IPS-15b (cell line): ENCODE measurements at regions not wholly inside any gene's neighbourhood (a gene's known extent, or its start where the extent isn't known, plus 50 kb on each side); places are given as distances from the start of the nearest gene placed in this dataset.

Experiments used
- H3K27me3 ChIP-seq: one replicate; pipeline ENCODE4 v1.6.1; 2013; ENCODE audit warnings: low read length; ENCODE audit not compliant: control insufficient read depth, insufficient read depth
- H3K36me3 ChIP-seq: one replicate; pipeline ENCODE4 v1.6.1; 2013; ENCODE audit warnings: low read length; ENCODE audit not compliant: control insufficient read depth, insufficient read depth
- H3K4me1 ChIP-seq: one replicate; pipeline ENCODE4 v1.6.1; 2013; ENCODE audit warnings: mild to moderate bottlenecking, low read length; ENCODE audit not compliant: control insufficient read depth, insufficient read depth
- H3K4me3 ChIP-seq: one replicate; pipeline ENCODE4 v1.5.1; 2013; ENCODE audit warnings: low read depth, low read length
- H3K9ac ChIP-seq: one replicate; pipeline ENCODE4 v1.6.1; 2013; ENCODE audit warnings: low read depth, mild to moderate bottlenecking, low read length
- H3K9me3 ChIP-seq: one replicate; pipeline ENCODE4 v1.6.1; 2013; ENCODE audit warnings: mild to moderate bottlenecking, low read length; ENCODE audit not compliant: control insufficient read depth, insufficient read depth

GRCh38 chr14:36083317-36083716 lies 93.2 kb downstream of the PTCSC3 start:
- H3K9me3 ChIP-seq, result no peaks in the 10 kb centered on the region
- H3K4me1 ChIP-seq, result no peaks in the 10 kb centered on the region
- H3K36me3 ChIP-seq, result no peaks in the 10 kb centered on the region
- no peak overlapping the region for H3K9ac ChIP-seq
- H3K27me3 ChIP-seq, result no peaks in the 10 kb centered on the region
- no peak overlapping the region for H3K4me3 ChIP-seq

- no peaks in the 10 kb centered on the region for H3K9me3 ChIP-seq
- no peaks in the 10 kb centered on the region for H3K4me1 ChIP-seq
- no peak overlapping the region for H3K9ac ChIP-seq
- no peaks in the 10 kb centered on the region for H3K27me3 ChIP-seq
- H3K4me3 ChIP-seq, result no peak overlapping the region
- no peaks in the 10 kb centered on the region for H3K36me3 ChIP-seq
Observed at GRCh38 chr14:36078080-36078479, 98.4 kb downstream of the PTCSC3 start.

- no peaks in the 10 kb centered on the region for H3K4me1 ChIP-seq
- H3K36me3 ChIP-seq, result no peaks in the 10 kb centered on the region
- H3K9ac ChIP-seq, result no peak overlapping the region
- H3K4me3 ChIP-seq, result no peak overlapping the region
- no peaks in the 10 kb centered on the region for H3K9me3 ChIP-seq
- H3K27me3 ChIP-seq, result no peaks in the 10 kb centered on the region
Observed at GRCh38 chr14:36076197-36076596, 100.3 kb downstream of the PTCSC3 start.

GRCh38 chr14:36075203-36075602 lies 101.3 kb downstream of the PTCSC3 start:
- H3K4me1 ChIP-seq, result no peaks in the 10 kb centered on the region
- no peak overlapping the region for H3K9ac ChIP-seq
- H3K9me3 ChIP-seq, result no peaks in the 10 kb centered on the region
- H3K36me3 ChIP-seq, result no peaks in the 10 kb centered on the region
- H3K27me3 ChIP-seq, result no peaks in the 10 kb centered on the region
- H3K4me3 ChIP-seq, result no peak overlapping the region

GRCh38 chr14:36070720-36071043 lies 105.8 kb downstream of the PTCSC3 start:
- Histone ChIP-seq H3K9me3 (no peaks in the 10 kb centered on the region), H3K36me3 (no peaks in the 10 kb centered on the region)

GRCh38 chr14:36070031-36070719 lies 106.3 kb downstream of the PTCSC3 start:
- Histone ChIP-seq H3K9ac (no peak overlapping the region), H3K4me3 (no peak overlapping the region), H3K4me1 (peaks cover 3% of the 10 kb centered on the region), H3K9me3 (no peaks in the 10 kb centered on the region), H3K36me3 (no peaks in the 10 kb centered on the region), H3K27me3 (no peaks in the 10 kb centered on the region)

More at GRCh38 chr14:36070720-36071043, 105.8 kb downstream of the PTCSC3 start:
- Histone ChIP-seq H3K27me3 (no peaks in the 10 kb centered on the region), H3K4me1 (peaks cover 3% of the 10 kb centered on the region), H3K4me3 (no peak overlapping the region), H3K9ac (no peak overlapping the region)

GRCh38 chr14:36069535-36069900 lies 107.0 kb downstream of the PTCSC3 start:
- Histone ChIP-seq H3K4me3 (no peak overlapping the region), H3K9ac (no peak overlapping the region), H3K4me1 (peaks cover 3% of the 10 kb centered on the region), H3K27me3 (no peaks in the 10 kb centered on the region), H3K9me3 (no peaks in the 10 kb centered on the region), H3K36me3 (no peaks in the 10 kb centered on the region)

- no peaks in the 10 kb centered on the region for H3K27me3 ChIP-seq
- H3K9me3 ChIP-seq, result no peaks in the 10 kb centered on the region
- no peaks in the 10 kb centered on the region for H3K36me3 ChIP-seq
- H3K4me3 ChIP-seq, result no peak overlapping the region
- no peak overlapping the region for H3K9ac ChIP-seq
- peaks cover 3% of the 10 kb centered on the region for H3K4me1 ChIP-seq
Observed at GRCh38 chr14:36068777-36069534, 107.6 kb downstream of the PTCSC3 start.

GRCh38 chr14:36067428-36068187 lies 108.9 kb downstream of the PTCSC3 start:
- Histone ChIP-seq H3K9ac (no peak overlapping the region), H3K36me3 (no peaks in the 10 kb centered on the region), H3K27me3 (no peaks in the 10 kb centered on the region), H3K4me1 (peaks cover 3% of the 10 kb centered on the region), H3K4me3 (no peak overlapping the region), H3K9me3 (no peaks in the 10 kb centered on the region)

GRCh38 chr14:36066636-36067035 lies 109.9 kb downstream of the PTCSC3 start:
- Histone ChIP-seq H3K4me3 (no peak overlapping the region), H3K36me3 (no peaks in the 10 kb centered on the region), H3K9ac (no peak overlapping the region)

GRCh38 chr14:36065831-36066230 lies 110.7 kb downstream of the PTCSC3 start:
- Histone ChIP-seq H3K9ac (no peak overlapping the region), H3K27me3 (no peaks in the 10 kb centered on the region), H3K9me3 (no peaks in the 10 kb centered on the region), H3K4me1 (peaks cover 3% of the 10 kb centered on the region), H3K4me3 (no peak overlapping the region), H3K36me3 (no peaks in the 10 kb centered on the region)

More at GRCh38 chr14:36066636-36067035, 109.9 kb downstream of the PTCSC3 start:
- Histone ChIP-seq H3K27me3 (no peaks in the 10 kb centered on the region), H3K9me3 (no peaks in the 10 kb centered on the region), H3K4me1 (peaks cover 3% of the 10 kb centered on the region)
